ENCODE measurements at regions not wholly inside any gene's neighbourhood (a gene's known extent, or its start where the extent isn't known, plus 50 kb on each side); places are given as distances from the start of the nearest gene placed in this dataset.

DNA sequence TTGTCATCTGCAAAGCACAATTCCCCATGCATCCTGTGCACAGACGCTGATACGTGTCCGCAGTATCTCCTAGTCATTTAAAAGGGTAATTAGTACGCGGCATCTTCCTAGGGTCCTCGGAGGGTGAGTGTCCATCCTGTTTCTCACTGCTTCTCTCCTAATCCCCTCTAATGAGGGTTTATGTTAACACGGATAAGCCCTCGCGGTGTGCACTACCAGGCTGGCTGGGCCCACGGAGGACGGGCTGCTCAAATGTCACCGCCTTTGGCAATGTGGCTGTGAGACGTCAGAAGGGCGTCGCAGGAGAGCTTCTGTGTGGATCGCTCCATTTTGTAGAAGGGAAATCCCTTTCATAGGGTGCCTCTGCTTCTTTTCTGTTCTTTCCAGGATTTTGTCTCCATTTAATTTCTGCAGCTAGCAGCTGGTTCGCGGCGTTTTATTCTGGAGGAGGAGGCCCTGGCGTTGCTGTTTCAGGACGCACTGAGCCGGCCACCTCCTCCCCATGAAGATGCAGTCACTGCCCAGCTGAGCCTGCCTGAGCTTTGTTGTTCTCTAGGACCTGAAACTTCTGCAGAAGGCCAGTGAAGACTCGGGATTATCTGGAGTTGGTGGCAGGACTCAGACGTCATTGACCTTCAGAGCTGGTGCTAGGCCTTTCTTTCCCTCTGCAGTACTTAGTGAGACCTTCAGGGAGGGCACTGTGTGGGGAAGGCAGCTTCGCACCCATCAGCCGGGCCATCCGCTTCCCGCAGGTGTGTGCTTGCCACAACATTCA is 326.1 kb upstream of the IRX1 start:
- no peak for TF ChIP-seq TAF1 (IDR thresholded peaks at IDR 0.05; ENCODE audit: borderline replicate concordance, low read depth, low read length)
- TF ChIP-seq, protein P1, sequence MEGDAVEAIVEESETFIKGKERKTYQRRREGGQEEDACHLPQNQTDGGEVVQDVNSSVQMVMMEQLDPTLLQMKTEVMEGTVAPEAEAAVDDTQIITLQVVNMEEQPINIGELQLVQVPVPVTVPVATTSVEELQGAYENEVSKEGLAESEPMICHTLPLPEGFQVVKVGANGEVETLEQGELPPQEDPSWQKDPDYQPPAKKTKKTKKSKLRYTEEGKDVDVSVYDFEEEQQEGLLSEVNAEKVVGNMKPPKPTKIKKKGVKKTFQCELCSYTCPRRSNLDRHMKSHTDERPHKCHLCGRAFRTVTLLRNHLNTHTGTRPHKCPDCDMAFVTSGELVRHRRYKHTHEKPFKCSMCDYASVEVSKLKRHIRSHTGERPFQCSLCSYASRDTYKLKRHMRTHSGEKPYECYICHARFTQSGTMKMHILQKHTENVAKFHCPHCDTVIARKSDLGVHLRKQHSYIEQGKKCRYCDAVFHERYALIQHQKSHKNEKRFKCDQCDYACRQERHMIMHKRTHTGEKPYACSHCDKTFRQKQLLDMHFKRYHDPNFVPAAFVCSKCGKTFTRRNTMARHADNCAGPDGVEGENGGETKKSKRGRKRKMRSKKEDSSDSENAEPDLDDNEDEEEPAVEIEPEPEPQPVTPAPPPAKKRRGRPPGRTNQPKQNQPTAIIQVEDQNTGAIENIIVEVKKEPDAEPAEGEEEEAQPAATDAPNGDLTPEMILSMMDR (IDR thresholded peaks at IDR 0.05), result no peak
- TF ChIP-seq, protein P2, sequence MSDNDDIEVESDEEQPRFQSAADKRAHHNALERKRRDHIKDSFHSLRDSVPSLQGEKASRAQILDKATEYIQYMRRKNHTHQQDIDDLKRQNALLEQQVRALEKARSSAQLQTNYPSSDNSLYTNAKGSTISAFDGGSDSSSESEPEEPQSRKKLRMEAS (IDR thresholded peaks at IDR 0.05; ENCODE audit: low read depth), result no peak
- TF ChIP-seq TEAD4 (IDR thresholded peaks at IDR 0.05; ENCODE audit: borderline replicate concordance, insufficient read depth), result no peak
- no peak for TF ChIP-seq POLR2AphosphoS5 (IDR thresholded peaks at IDR 0.05; ENCODE audit: low read depth, low read length)
- TF ChIP-seq, protein P3, sequence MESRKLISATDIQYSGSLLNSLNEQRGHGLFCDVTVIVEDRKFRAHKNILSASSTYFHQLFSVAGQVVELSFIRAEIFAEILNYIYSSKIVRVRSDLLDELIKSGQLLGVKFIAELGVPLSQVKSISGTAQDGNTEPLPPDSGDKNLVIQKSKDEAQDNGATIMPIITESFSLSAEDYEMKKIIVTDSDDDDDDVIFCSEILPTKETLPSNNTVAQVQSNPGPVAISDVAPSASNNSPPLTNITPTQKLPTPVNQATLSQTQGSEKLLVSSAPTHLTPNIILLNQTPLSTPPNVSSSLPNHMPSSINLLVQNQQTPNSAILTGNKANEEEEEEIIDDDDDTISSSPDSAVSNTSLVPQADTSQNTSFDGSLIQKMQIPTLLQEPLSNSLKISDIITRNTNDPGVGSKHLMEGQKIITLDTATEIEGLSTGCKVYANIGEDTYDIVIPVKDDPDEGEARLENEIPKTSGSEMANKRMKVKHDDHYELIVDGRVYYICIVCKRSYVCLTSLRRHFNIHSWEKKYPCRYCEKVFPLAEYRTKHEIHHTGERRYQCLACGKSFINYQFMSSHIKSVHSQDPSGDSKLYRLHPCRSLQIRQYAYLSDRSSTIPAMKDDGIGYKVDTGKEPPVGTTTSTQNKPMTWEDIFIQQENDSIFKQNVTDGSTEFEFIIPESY (IDR thresholded peaks at IDR 0.05; ENCODE audit: borderline replicate concordance, low read depth), result no peak
- TF ChIP-seq EP300 (IDR thresholded peaks at IDR 0.05; ENCODE audit: borderline replicate concordance in 1 of 2, low read depth in 1 of 2, low read length in 1 of 2), result no peak
- TF ChIP-seq, protein P4, sequence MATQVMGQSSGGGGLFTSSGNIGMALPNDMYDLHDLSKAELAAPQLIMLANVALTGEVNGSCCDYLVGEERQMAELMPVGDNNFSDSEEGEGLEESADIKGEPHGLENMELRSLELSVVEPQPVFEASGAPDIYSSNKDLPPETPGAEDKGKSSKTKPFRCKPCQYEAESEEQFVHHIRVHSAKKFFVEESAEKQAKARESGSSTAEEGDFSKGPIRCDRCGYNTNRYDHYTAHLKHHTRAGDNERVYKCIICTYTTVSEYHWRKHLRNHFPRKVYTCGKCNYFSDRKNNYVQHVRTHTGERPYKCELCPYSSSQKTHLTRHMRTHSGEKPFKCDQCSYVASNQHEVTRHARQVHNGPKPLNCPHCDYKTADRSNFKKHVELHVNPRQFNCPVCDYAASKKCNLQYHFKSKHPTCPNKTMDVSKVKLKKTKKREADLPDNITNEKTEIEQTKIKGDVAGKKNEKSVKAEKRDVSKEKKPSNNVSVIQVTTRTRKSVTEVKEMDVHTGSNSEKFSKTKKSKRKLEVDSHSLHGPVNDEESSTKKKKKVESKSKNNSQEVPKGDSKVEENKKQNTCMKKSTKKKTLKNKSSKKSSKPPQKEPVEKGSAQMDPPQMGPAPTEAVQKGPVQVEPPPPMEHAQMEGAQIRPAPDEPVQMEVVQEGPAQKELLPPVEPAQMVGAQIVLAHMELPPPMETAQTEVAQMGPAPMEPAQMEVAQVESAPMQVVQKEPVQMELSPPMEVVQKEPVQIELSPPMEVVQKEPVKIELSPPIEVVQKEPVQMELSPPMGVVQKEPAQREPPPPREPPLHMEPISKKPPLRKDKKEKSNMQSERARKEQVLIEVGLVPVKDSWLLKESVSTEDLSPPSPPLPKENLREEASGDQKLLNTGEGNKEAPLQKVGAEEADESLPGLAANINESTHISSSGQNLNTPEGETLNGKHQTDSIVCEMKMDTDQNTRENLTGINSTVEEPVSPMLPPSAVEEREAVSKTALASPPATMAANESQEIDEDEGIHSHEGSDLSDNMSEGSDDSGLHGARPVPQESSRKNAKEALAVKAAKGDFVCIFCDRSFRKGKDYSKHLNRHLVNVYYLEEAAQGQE (IDR thresholded peaks at IDR 0.05; ENCODE audit: low read depth, low read length), result no peak
- TF ChIP-seq EZH2phosphoT487 (IDR thresholded peaks at IDR 0.05; ENCODE audit: borderline replicate concordance, low read depth), result no peak
- no peak for TF ChIP-seq NRF1 (IDR thresholded peaks at IDR 0.05; ENCODE audit: low read depth, low read length)
- TF ChIP-seq CHD2 (IDR thresholded peaks at IDR 0.05; ENCODE audit: low read length, partially characterized antibody), result no peak
